A549 (cell line): ENCODE measurements at regions not wholly inside any gene's neighbourhood (a gene's known extent, or its start where the extent isn't known, plus 50 kb on each side); places are given as distances from the start of the nearest gene placed in this dataset.

Experiments used
- ATAC-seq, 2 experiments: fragments of 200-7000 bp in 1 of 2; fragments of >200 bp in 1 of 2; cut with Nextera tagmentation in 1 of 2; cut with Tn5 transposase in 1 of 2; 3 replicates each; pipeline versions ENCODE4 v1.8.0 to v1.9.1; 2018 to 2020; ENCODE audit warnings: mild to moderate bottlenecking in 1 of 2, moderate library complexity in 1 of 2
- CTCF ChIA-PET: fragments of 300-600 bp; sonication (Branson Sonifier 250); formaldehyde crosslinking; extraction: SDS; loops from one replicate; lab custom pipeline; 2021; ENCODE audit warnings: antibody characterized with exemption, inconsistent platforms; lab: Yijun Ruan, JAX
- POLR2A ChIA-PET: fragments of 350-600 bp; formaldehyde crosslinking; extraction: SDS; loops from one replicate; lab custom pipeline; 2021; ENCODE audit warnings: antibody characterized with exemption, inconsistent platforms; lab: Yijun Ruan, JAX
- DNase-seq, 2 experiments: peaks; one replicate each; pipeline versions ENCODE4 v3.0.0 to v3.0.0-alpha.2; 2011 to 2016; ENCODE audit warnings: low read depth in 1 of 2, low spot score in 1 of 2
- FAIRE-seq: peaks from 2 replicates; lab custom pipeline; 2011; peaks lifted over from hg19 to GRCh38; lab: Jason Lieb, UNC
- H3K27ac ChIP-seq, 2 experiments: fragments of >200 bp; sonication (Bioruptor Twin); formaldehyde crosslinking; 3 replicates each; pipeline ENCODE4 v1.5.1; 2016 to 2017
- H3K4me1 ChIP-seq: fragments of >200 bp; sonication (Bioruptor Twin); formaldehyde crosslinking; 3 replicates; pipeline ENCODE4 v1.6.1; 2016
- H3K4me2 ChIP-seq: fragments of >200 bp; sonication (Bioruptor Twin); formaldehyde crosslinking; 3 replicates; pipeline ENCODE4 v1.6.1; 2016
- H3K4me3 ChIP-seq: fragments of >200 bp; sonication (Bioruptor Twin); formaldehyde crosslinking; 3 replicates; pipeline ENCODE4 v1.5.1; 2016
- H3K9me3 ChIP-seq: fragments of >200 bp; sonication (Bioruptor Twin); formaldehyde crosslinking; 3 replicates; pipeline ENCODE4 v1.6.1; 2016
- BHLHE40 ChIP-seq: IDR thresholded peaks from 2 replicates; pipeline ENCODE4 v1.6.1; 2012; ENCODE audit warnings: low read depth, low read length, inconsistent platforms
- CBX2 ChIP-seq: fragments of 200-600 bp; sonication (generic); IDR thresholded peaks from 2 replicates; pipeline ENCODE4 v1.6.1; 2016; ENCODE audit warnings: low read depth, mild to moderate bottlenecking, borderline replicate concordance
- CEBPB ChIP-seq, 2 experiments: fragments of >200 bp in 1 of 2; sonication (Bioruptor Twin) in 1 of 2; formaldehyde crosslinking in 1 of 2; IDR thresholded peaks; 2 replicates each; pipeline ENCODE4 v1.6.1; 2012 to 2016
- EHF ChIP-seq: fragments of 250-450 bp; sonication (Bioruptor Pico); IDR thresholded peaks from 2 replicates; pipeline ENCODE4 v1.5.0; 2020; ENCODE audit warnings: mild to moderate bottlenecking
- EP300 ChIP-seq, 2 experiments: fragments of >200 bp; sonication (Bioruptor Twin); formaldehyde crosslinking; IDR thresholded peaks; 2 replicates in 1 of 2; 3 replicates in 1 of 2; pipeline ENCODE4 v1.6.1; 2016 to 2017
- FOSL2 ChIP-seq, 2 experiments: fragments of 450-650 bp in 1 of 2; fragments of >200 bp in 1 of 2; sonication (Bioruptor Twin) in 1 of 2; formaldehyde crosslinking; IDR thresholded peaks; 2 replicates each; pipeline versions ENCODE4 v1.5.0 to v1.6.1; 2016 to 2020; ENCODE audit warnings: mild to moderate bottlenecking in 1 of 2, moderate library complexity in 1 of 2
- FOXS1 ChIP-seq: fragments of 250-450 bp; sonication (Bioruptor Pico); IDR thresholded peaks from 2 replicates; pipeline ENCODE4 v1.5.0; 2020; ENCODE audit warnings: mild to moderate bottlenecking, moderate library complexity
- HOXB13 ChIP-seq: fragments of 250-450 bp; sonication (Bioruptor Pico); IDR thresholded peaks from 2 replicates; pipeline ENCODE4 v1.5.0; 2020; ENCODE audit warnings: low read depth, mild to moderate bottlenecking, moderate library complexity
- KDM1A ChIP-seq: fragments of 200-600 bp; sonication (generic); IDR thresholded peaks from 2 replicates; pipeline ENCODE4 v1.6.1; 2016; ENCODE audit warnings: low read depth, mild to moderate bottlenecking
- KDM5A ChIP-seq: fragments of 200-600 bp; sonication (generic); IDR thresholded peaks from 2 replicates; pipeline ENCODE4 v1.6.1; 2016; ENCODE audit warnings: antibody characterized with exemption, mild to moderate bottlenecking
- MAFK ChIP-seq: fragments of 450-650 bp; IDR thresholded peaks from 2 replicates; pipeline ENCODE4 v1.6.1; 2014; ENCODE audit not compliant: partially characterized antibody
- MYC ChIP-seq: IDR thresholded peaks from 2 replicates; pipeline ENCODE4 v1.6.1; 2012; ENCODE audit warnings: mild to moderate bottlenecking, inconsistent platforms, low read length, improper control_type of control experiment, borderline replicate concordance
- NFE2L2 ChIP-seq: fragments of 150-350 bp; conservative IDR thresholded peaks from 2 replicates; pipeline ENCODE4 v1.6.1; 2014; ENCODE audit warnings: low read length
- NPAS2 ChIP-seq: fragments of 250-450 bp; sonication (Bioruptor Pico); IDR thresholded peaks from 2 replicates; pipeline ENCODE4 v1.8.0; 2022; ENCODE audit warnings: mild to moderate bottlenecking, moderate library complexity, borderline replicate concordance
- NR3C1 ChIP-seq: fragments of >200 bp; sonication (Bioruptor Twin); formaldehyde crosslinking; IDR thresholded peaks from 3 replicates; pipeline ENCODE4 v1.6.1; 2017
- PHF8 ChIP-seq: fragments of 200-600 bp; sonication (generic); IDR thresholded peaks from 2 replicates; pipeline ENCODE4 v1.6.1; 2016; ENCODE audit warnings: low read depth, mild to moderate bottlenecking, antibody characterized with exemption, moderate library complexity, borderline replicate concordance
- POLR2A ChIP-seq: IDR thresholded peaks from 2 replicates; pipeline ENCODE4 v1.6.1; 2012; ENCODE audit warnings: mild to moderate bottlenecking, low read length
- RARB ChIP-seq: fragments of 250-450 bp; sonication (Bioruptor Pico); IDR thresholded peaks from 2 replicates; pipeline ENCODE4 v1.8.0; 2021; ENCODE audit warnings: mild to moderate bottlenecking, moderate library complexity
- RFX5 ChIP-seq: fragments of 450-650 bp; IDR thresholded peaks from 2 replicates; pipeline ENCODE4 v1.7.1; 2014; ENCODE audit warnings: antibody characterized with exemption, mild to moderate bottlenecking, moderate library complexity
- RNF2 ChIP-seq: fragments of 200-600 bp; sonication (generic); IDR thresholded peaks from 2 replicates; pipeline ENCODE4 v1.6.1; 2016; ENCODE audit warnings: low read depth, mild to moderate bottlenecking, antibody characterized with exemption, moderate library complexity, borderline replicate concordance
- SMC3 ChIP-seq: fragments of >200 bp; sonication (Bioruptor Twin); formaldehyde crosslinking; IDR thresholded peaks from 3 replicates; pipeline ENCODE4 v1.6.1; 2018; ENCODE audit warnings: inconsistent platforms
- TP53 ChIP-seq: fragments of 250-450 bp; sonication (Bioruptor Pico); IDR thresholded peaks from 2 replicates; pipeline ENCODE4 v1.5.0; 2021; ENCODE audit warnings: mild to moderate bottlenecking, moderate library complexity
- ZNF302 ChIP-seq: fragments of 250-450 bp; sonication (Bioruptor Pico); IDR thresholded peaks from 2 replicates; pipeline ENCODE4 v1.9.0; 2021; ENCODE audit warnings: inconsistent platforms, mild to moderate bottlenecking, moderate library complexity
- WGBS: methylation state at CpG from one replicate; pipeline ENCODE4 v1.1.6; 2017; ENCODE audit errors: missing lambda C conversion rate; 5-methylcytosine and 5-hydroxymethylcytosine counted together
- TF ChIP-seq, protein P1 (sequence below): IDR thresholded peaks from 2 replicates; pipeline ENCODE4 v1.6.1; 2012; ENCODE audit warnings: low read depth, borderline replicate concordance
- TF ChIP-seq, protein P2 (sequence below): fragments of 250-450 bp; sonication (Bioruptor Pico); IDR thresholded peaks from 2 replicates; pipeline ENCODE4 v1.5.0; 2020; ENCODE audit warnings: low read depth, mild to moderate bottlenecking, moderate library complexity
- TF ChIP-seq, protein P3 (sequence below): fragments of >200 bp; sonication (Bioruptor Twin); formaldehyde crosslinking; IDR thresholded peaks from 3 replicates; pipeline ENCODE4 v1.6.1; 2016
- TF ChIP-seq, protein P4 (sequence below): fragments of 250-450 bp; sonication (Bioruptor Pico); IDR thresholded peaks from 2 replicates; pipeline ENCODE4 v1.5.0; 2021; ENCODE audit warnings: mild to moderate bottlenecking, moderate library complexity, borderline replicate concordance

DNA sequence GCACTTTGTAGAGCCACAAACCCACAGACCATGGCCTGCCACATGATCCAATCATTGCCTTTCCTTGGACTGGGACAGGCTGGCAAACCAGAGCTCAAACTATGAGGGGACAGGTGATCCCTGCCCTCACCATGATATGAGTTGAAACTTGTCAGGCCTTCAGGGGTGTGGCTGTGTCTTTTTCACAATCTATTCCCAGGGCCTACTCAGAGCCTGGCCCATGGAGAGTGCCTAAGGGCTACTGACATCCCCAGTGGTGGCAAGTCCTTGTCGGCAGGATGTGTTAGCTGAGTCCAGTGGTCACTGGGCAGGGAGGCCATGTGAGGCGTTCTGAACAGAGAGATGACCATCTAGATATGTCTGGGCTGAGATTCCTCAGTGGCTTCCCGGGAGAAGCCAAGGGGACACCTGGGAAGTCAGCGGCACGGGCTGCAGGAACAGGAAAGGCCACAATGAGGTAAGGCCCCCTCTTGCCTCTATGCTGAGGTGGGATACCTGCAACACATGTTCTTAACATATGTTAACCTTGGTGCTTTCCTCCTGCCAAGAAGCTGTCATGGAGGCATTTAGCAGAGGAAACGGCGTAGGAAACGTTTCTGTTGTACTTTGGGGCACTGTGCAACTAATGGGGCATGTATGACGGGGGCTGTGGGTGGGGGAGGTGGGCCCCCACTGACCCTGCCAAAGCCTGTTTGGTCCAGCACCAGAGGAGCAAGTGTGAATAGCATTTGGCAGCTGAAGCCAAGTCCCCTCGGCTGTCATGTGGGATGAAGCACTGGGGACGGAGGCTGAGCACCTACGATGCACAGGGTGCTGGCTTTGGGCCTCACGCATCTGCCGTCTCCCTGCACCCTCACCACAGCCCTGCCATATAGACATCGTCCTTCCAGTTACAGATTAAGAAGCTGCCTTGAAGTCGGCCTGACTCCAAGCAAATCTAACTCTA, 384.0 kb downstream of the RPS24 start:
- DNase-seq, result no peak
- H3K27ac ChIP-seq, result no peak overlapping the region
- no peak for TF ChIP-seq SMC3
- TF ChIP-seq NFE2L2, result no peak
- TF ChIP-seq BHLHE40, result no peak
- TF ChIP-seq CEBPB (IDR thresholded peaks at IDR 0.05), result no peak
- no peak for TF ChIP-seq POLR2A
- TF ChIP-seq, protein P1, sequence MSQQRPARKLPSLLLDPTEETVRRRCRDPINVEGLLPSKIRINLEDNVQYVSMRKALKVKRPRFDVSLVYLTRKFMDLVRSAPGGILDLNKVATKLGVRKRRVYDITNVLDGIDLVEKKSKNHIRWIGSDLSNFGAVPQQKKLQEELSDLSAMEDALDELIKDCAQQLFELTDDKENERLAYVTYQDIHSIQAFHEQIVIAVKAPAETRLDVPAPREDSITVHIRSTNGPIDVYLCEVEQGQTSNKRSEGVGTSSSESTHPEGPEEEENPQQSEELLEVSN, result no peak
- no peak for TF ChIP-seq NPAS2 (CRISPR knock-in tag)
- no peak for TF ChIP-seq RFX5
- TF ChIP-seq KDM1A, result no peak
- no peak for TF ChIP-seq EP300 (IDR thresholded peaks at IDR 0.05)
- TF ChIP-seq, all 56 proteins: peak for 0
- H3K9me3 ChIP-seq, result no peaks in the 10 kb centered on the region
- no peak overlapping the region for H3K4me2 ChIP-seq
- CTCF ChIA-PET, result interaction anchor here (0.6 to 1.9 kb wide), 3 partner anchors 9 to 370 kb away, joined by 3 to 6 read pairs (median 3); no protein-coding TSS in a partner anchor
- FAIRE-seq (no peak), ATAC-seq (no peak)
- WGBS, result 78% methylated on average over 14 of the region's 16 CpGs
- no peaks in the 10 kb centered on the region for H3K4me1 ChIP-seq
- no peak overlapping the region for H3K4me3 ChIP-seq
- POLR2A ChIA-PET, result no interaction called here

DNA sequence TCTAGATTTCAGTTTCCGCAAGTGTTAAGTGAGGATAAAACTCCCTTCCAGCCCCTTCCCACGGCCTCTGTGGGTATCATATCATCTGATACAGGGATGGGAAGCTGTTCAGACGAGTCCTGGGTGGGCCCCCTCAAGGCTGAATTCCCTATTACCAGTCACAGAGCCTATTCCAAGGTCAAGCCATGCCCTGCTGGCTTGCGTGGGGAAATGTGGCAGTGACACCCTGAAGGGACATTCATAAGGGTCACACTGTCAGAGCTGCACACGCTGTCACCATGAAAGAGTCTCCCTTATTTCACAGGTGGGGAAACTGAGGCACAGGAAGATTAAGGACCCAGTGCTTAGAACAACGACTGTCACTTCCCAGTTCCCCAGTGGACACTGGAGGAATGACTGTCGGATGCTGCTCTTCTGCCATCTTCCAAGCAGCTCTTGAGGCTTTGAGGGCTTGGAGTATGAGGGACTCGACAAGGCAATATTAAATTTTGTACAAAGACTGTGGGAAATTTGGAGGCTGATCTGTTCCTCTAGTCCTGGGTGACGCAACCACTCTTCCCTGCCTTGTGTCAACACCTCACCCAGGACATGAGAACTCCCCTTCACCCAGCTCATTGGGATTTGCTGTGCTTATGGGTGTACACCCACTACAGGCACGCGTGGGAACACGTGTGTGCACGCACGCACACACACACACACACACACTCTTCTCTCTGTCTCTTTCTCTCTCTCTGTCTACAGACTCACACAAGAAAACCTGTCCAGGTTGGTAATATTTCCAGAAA, 386.0 kb downstream of the RPS24 start:
- no peak for DNase-seq
- TF ChIP-seq MYC (no peak), PHF8 (no peak), FOXS1 (no peak)
- TF ChIP-seq, protein P2, sequence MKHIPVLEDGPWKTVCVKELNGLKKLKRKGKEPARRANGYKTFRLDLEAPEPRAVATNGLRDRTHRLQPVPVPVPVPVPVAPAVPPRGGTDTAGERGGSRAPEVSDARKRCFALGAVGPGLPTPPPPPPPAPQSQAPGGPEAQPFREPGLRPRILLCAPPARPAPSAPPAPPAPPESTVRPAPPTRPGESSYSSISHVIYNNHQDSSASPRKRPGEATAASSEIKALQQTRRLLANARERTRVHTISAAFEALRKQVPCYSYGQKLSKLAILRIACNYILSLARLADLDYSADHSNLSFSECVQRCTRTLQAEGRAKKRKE, result no peak
- TF ChIP-seq, all 56 proteins: peak for 0
- 0 out of 3 replicates have a peak, but pooled peaks cover 6% of the 10 kb centered on the region for H3K9me3 ChIP-seq
- ChIA-PET CTCF (interaction anchor here (1.9 kb wide), 1 partner anchor 11 kb away, joined by 6 read pairs; no protein-coding TSS in a partner anchor), POLR2A (no interaction called here)
- no peak overlapping the region for H3K4me3 ChIP-seq
- H3K27ac ChIP-seq, result no peak overlapping the region
- no peak overlapping the region for H3K4me2 ChIP-seq
- ATAC-seq, result no peak
- FAIRE-seq, result no peak
- no peaks in the 10 kb centered on the region for H3K4me1 ChIP-seq
- 62% methylated on average over 14 of the region's 14 CpGs for WGBS

DNA sequence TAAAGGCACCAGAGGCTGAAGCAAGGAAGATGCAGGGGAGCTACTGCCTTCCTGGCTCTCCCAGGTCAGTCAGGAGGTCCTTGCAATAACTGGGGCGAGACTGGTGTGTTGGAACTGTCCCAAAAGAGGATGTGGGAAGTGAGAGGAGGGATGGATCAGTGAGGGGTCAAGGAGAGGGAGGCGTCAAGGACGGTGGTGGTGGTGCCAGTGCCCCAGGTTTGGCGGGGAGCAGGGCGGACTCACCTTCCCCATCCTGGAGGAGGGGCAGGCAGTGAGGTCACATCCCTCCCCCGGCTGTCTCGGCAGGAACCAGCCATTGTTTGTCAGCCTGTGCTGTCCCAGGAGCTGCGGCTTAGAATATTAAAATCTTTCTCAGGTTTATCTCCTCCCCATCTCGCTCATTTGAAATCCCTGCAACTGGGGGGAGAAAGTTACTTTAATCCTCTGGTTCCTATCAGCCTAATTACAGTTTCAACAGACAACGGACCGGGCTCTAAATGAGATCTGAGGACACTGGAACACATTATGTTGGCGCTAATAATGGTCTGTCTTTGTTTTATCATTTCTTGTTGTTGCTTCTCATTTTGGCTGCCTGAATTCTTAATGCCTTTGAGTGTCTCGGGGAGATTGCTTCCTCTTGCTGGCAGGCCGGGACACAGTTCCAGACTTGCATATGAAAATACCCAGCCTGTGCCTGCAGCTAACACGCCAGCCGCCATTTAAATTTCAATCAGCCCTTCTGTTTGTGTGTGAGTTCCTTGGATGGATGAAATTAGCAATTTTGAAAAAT, 387.5 kb downstream of the RPS24 start:
- DNase-seq, result no peak
- ChIA-PET POLR2A (no interaction called here), CTCF (interaction anchor here (0.6 to 0.7 kb wide), 2 partner anchors 33 to 117 kb away, joined by 3 to 4 read pairs; no protein-coding TSS in a partner anchor)
- ATAC-seq, result no peak
- Histone ChIP-seq H3K27ac (no peak overlapping the region), H3K4me2 (no peak overlapping the region), H3K9me3 (peaks cover 18% of the 10 kb centered on the region; the same call in 1 of the 3 replicates), H3K4me3 (no peak overlapping the region), H3K4me1 (no peaks in the 10 kb centered on the region)
- 83% methylated on average over 16 of the region's 16 CpGs for whole genome bisulfite sequencing
- no peak for FAIRE-seq
- TF ChIP-seq, protein P3, sequence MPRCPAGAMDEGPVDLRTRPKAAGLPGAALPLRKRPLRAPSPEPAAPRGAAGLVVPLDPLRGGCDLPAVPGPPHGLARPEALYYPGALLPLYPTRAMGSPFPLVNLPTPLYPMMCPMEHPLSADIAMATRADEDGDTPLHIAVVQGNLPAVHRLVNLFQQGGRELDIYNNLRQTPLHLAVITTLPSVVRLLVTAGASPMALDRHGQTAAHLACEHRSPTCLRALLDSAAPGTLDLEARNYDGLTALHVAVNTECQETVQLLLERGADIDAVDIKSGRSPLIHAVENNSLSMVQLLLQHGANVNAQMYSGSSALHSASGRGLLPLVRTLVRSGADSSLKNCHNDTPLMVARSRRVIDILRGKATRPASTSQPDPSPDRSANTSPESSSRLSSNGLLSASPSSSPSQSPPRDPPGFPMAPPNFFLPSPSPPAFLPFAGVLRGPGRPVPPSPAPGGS, result no peak
- no peak for TF ChIP-seq NR3C1
- TF ChIP-seq MAFK, result no peak
- TF ChIP-seq FOSL2 (IDR thresholded peaks at IDR 0.05), result no peak
- TF ChIP-seq FOSL2 (CRISPR knock-in tag; IDR thresholded peaks at IDR 0.05), result no peak
- TF ChIP-seq RARB (CRISPR knock-in tag), result no peak
- no peak for TF ChIP-seq ZNF302 (CRISPR knock-in tag)
- TF ChIP-seq RNF2, result no peak
- no peak for TF ChIP-seq EHF (CRISPR knock-in tag)
- TF ChIP-seq, protein P4, sequence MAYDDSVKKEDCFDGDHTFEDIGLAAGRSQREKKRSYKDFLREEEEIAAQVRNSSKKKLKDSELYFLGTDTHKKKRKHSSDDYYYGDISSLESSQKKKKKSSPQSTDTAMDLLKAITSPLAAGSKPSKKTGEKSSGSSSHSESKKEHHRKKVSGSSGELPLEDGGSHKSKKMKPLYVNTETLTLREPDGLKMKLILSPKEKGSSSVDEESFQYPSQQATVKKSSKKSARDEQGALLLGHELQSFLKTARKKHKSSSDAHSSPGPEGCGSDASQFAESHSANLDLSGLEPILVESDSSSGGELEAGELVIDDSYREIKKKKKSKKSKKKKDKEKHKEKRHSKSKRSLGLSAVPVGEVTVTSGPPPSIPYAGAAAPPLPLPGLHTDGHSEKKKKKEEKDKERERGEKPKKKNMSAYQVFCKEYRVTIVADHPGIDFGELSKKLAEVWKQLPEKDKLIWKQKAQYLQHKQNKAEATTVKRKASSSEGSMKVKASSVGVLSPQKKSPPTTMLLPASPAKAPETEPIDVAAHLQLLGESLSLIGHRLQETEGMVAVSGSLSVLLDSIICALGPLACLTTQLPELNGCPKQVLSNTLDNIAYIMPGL (CRISPR knock-in tag), result no peak
- TF ChIP-seq PHF8, result no peak
- TF ChIP-seq HOXB13 (CRISPR knock-in tag), result no peak
- no peak for TF ChIP-seq TP53 (CRISPR knock-in tag)
- no peak for TF ChIP-seq KDM5A
- no peak for TF ChIP-seq CBX2
